ENCODE measurements at regions not wholly inside any gene's neighbourhood (a gene's known extent, or its start where the extent isn't known, plus 50 kb on each side); places are given as distances from the start of the nearest gene placed in this dataset.

- Histone ChIP-seq H3K9me3 (replicated peaks; ENCODE audit: control insufficient read depth, insufficient read depth, low read length) (no peaks in the 10 kb centered on the region), H3K27ac (ENCODE audit: control insufficient read depth, insufficient read depth) (no peak overlapping the region), H3K4me1 (ENCODE audit: control insufficient read depth, insufficient read depth, low read length) (no peaks in the 10 kb centered on the region), H4K20me1 (ENCODE audit: control insufficient read depth, insufficient read depth) (no peaks in the 10 kb centered on the region), H3K4me3 (no peak overlapping the region), H3K4me2 (ENCODE audit: control insufficient read depth, insufficient read depth) (no peak overlapping the region), H3K79me2 (ENCODE audit: control insufficient read depth, insufficient read depth, low read length) (no peaks in the 10 kb centered on the region), H3K36me3 (ENCODE audit: control insufficient read depth in 2 of 2, insufficient read depth in 2 of 2, low read length in 1 of 2) (no peaks in the 10 kb centered on the region), H2AFZ (ENCODE audit: control insufficient read depth, low read depth, low read length) (no peak overlapping the region), H3K27me3 (replicated peaks in 1 of 2; ENCODE audit: control insufficient read depth in 2 of 2, insufficient read depth in 2 of 2, low read length in 1 of 2) (no peaks in the 10 kb centered on the region), H3K9ac (ENCODE audit: control insufficient read depth, insufficient read depth, low read length) (no peak overlapping the region)
- no TSS peak for BruUV-seq (replicated peaks)
- WGBS (ENCODE audit: insufficient coverage, insufficient replicate concordance, low lambda C conversion rate, missing lambda C conversion rate) = 35% methylated on average over 2 of the region's 2 CpGs
- TF ChIP-seq TCF7 (IDR thresholded peaks at IDR 0.05; ENCODE audit: borderline replicate concordance) = no peak
- SMC1A ChIA-PET (ENCODE audit: uncharacterized antibody, unreplicated experiment) = interaction anchor here (1.1 to 1.5 kb wide), 2 partner anchors 11 to 13 kb away, joined by 3 to 6 read pairs; no protein-coding TSS in a partner anchor
- FAIRE-seq (no peak), ATAC-seq (no peak), DNase-seq (ENCODE audit: low read depth, low spot score) (no peak)
- intact Hi-C loops (cut with micrococcal nuclease; ENCODE audit: unreplicated experiment) (no loop called here), in situ Hi-C loops (cut with MboI) (no loop called here)
- CTCF ChIA-PET = no interaction called here
- POLR2A ChIA-PET = no interaction called here
- RAD21 ChIA-PET (ENCODE audit: unreplicated experiment) = no interaction called here
Observed at GRCh38 chr5:51997949-51998348, 614.7 kb downstream of the ISL1 start.

- H2AFZ ChIP-seq (ENCODE audit: control insufficient read depth, low read depth, low read length) = no peak overlapping the region
Observed at GRCh38 chr5:52007230-52007858, 624.1 kb downstream of the ISL1 start.

More at GRCh38 chr5:52007230-52007858, 624.1 kb downstream of the ISL1 start:
- no TSS peak for BruUV-seq (replicated peaks)
- Histone ChIP-seq H3K27ac (ENCODE audit: control insufficient read depth, insufficient read depth) (no peak overlapping the region), H3K9ac (ENCODE audit: control insufficient read depth, insufficient read depth, low read length) (no peak overlapping the region), H3K4me3 (no peak overlapping the region), H3K27me3 (replicated peaks in 1 of 2; ENCODE audit: control insufficient read depth in 2 of 2, insufficient read depth in 2 of 2, low read length in 1 of 2) (no peaks in the 10 kb centered on the region), H3K9me3 (replicated peaks; ENCODE audit: control insufficient read depth, insufficient read depth, low read length) (no peaks in the 10 kb centered on the region), H3K4me1 (ENCODE audit: control insufficient read depth, insufficient read depth, low read length) (no peaks in the 10 kb centered on the region), H4K20me1 (ENCODE audit: control insufficient read depth, insufficient read depth) (no peaks in the 10 kb centered on the region), H3K4me2 (ENCODE audit: control insufficient read depth, insufficient read depth) (no peak overlapping the region), H3K36me3 (ENCODE audit: control insufficient read depth in 2 of 2, insufficient read depth in 2 of 2, low read length in 1 of 2) (no peaks in the 10 kb centered on the region), H3K79me2 (ENCODE audit: control insufficient read depth, insufficient read depth, low read length) (no peaks in the 10 kb centered on the region)
- FAIRE-seq = peak; percentile 27
- in situ Hi-C loops (cut with MboI) = no loop called here
- intact Hi-C loops (cut with micrococcal nuclease; ENCODE audit: unreplicated experiment) = loop anchor here (1.0 to 10.0 kb wide), 2 partner anchors 623 to 1044 kb away; partner anchors contain the start of gene ISL1
- CTCF ChIA-PET = interaction anchor here (0.7 to 1.7 kb wide), 10 partner anchors 9 to 1050 kb away, joined by 3 to 8 read pairs (median 3); no protein-coding TSS in a partner anchor
- no peak for DNase-seq (ENCODE audit: low read depth, low spot score)
- peak; percentile 44 to 73 (median 49); a peak in 5 of 6 replicates for TF ChIP-seq CTCF (IDR thresholded peaks at IDR 0.05 in 2 of 3, conservative IDR thresholded peaks at IDR 0.05 in 1 of 3; ENCODE audit: control insufficient read depth in 2 of 3, extremely low read depth in 1 of 3, insufficient read depth in 1 of 3, low read depth in 3 of 3, low read length in 3 of 3)
- TF ChIP-seq SMC3 (IDR thresholded peaks at IDR 0.05; ENCODE audit: borderline replicate concordance, low read length) = peak; percentile 44; the same call in 1 of the 2 replicates
- no peak for TF ChIP-seq PAX5 (IDR thresholded peaks at IDR 0.05; ENCODE audit: borderline replicate concordance, low read depth, low read length)
- peak; percentile 74 for TF ChIP-seq RAD21 (IDR thresholded peaks at IDR 0.05; ENCODE audit: insufficient read depth, low read depth, low read length)
- TF ChIP-seq BCL11A (IDR thresholded peaks at IDR 0.05; ENCODE audit: low read depth, low read length) = no peak
- no peak for TF ChIP-seq IRF4 (IDR thresholded peaks at IDR 0.05; ENCODE audit: low read depth, low read length)
- TF ChIP-seq EZH2 (IDR thresholded peaks at IDR 0.05; ENCODE audit: borderline replicate concordance, control insufficient read depth, low read depth, low read length) = no peak
- no peak for TF ChIP-seq HDGF (IDR thresholded peaks at IDR 0.05)
- no peak for TF ChIP-seq ZNF217 (IDR thresholded peaks at IDR 0.05)
- TF ChIP-seq ETV6 (conservative IDR thresholded peaks at IDR 0.05 in 1 of 2, IDR thresholded peaks at IDR 0.05 in 1 of 2; ENCODE audit: borderline replicate concordance in 1 of 2, low read depth in 1 of 2) = no peak
- 0 out of 2 replicates have a peak, but pooled peaks have one; percentile 31 for TF ChIP-seq YY1 (IDR thresholded peaks at IDR 0.05; ENCODE audit: low read depth, low read length)
- TF ChIP-seq NFXL1 (IDR thresholded peaks at IDR 0.05; ENCODE audit: borderline replicate concordance) = no peak
- POLR2A ChIA-PET = no interaction called here
- WGBS (ENCODE audit: insufficient coverage, insufficient replicate concordance, low lambda C conversion rate, missing lambda C conversion rate) = 25% methylated on average over 5 of the region's 5 CpGs
- ATAC-seq = peak; percentile 69
- RAD21 ChIA-PET (ENCODE audit: unreplicated experiment) = no interaction called here
- SMC1A ChIA-PET (ENCODE audit: uncharacterized antibody, unreplicated experiment) = interaction anchor here (0.6 to 1.4 kb wide), 5 partner anchors 12 to 1048 kb away, joined by 3 to 5 read pairs (median 4); no protein-coding TSS in a partner anchor

All from GM12878 (cell line).